Middle frontal gyrus (tissue), 1 donor: ENCODE measurements at regions not wholly inside any gene's neighbourhood (a gene's known extent, or its start where the extent isn't known, plus 50 kb on each side); places are given as distances from the start of the nearest gene placed in this dataset.
"Not testable (repeated sequence)": the region's sequence is repeated elsewhere in the genome, so short reads cannot be mapped to it uniquely, and the experiment has no call there.

Source experiments
- DNase-seq: peaks from one replicate; pipeline ENCODE4 v3.0.0-alpha.2; 2015; ENCODE audit warnings: low spot score; ENCODE audit errors: extremely low spot score

- no peak for DNase-seq
Observed at GRCh38 chr9:95585824-95586223, 69.1 kb upstream of the PTCH1 start.

GRCh38 chr9:95584176-95584575, 67.4 kb upstream of the PTCH1 start:
- no peak for DNase-seq

DNA sequence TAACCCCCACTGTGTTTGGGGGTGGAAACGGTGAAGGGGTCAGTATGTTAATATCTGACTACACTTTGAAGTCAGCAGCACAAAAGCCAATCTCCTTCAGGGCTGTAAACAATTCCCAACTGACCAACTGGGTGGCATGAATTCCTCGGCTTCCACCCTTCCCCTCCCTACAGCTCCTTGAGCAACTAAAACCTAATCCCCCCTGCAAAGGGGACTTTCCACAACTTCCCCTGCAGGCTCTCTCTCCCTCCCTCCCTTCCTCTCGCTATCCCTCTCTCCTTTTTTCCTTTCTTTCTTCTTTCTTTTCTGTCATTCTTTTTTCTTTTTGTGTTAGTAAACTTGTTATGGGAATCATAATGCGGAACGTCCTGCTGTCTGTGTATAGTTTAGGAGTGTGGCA, 65.1 kb upstream of the PTCH1 start:
- no peak for DNase-seq

GRCh38 chr9:95580812-95581761, 64.3 kb upstream of the PTCH1 start:
- DNase-seq = no peak

GRCh38 chr9:95574866-95575553, 58.2 kb upstream of the PTCH1 start:
- DNase-seq = no peak

- DNase-seq = no peak
Observed at GRCh38 chr9:95574176-95574575, 57.4 kb upstream of the PTCH1 start.

GRCh38 chr9:95573463-95573862, 56.7 kb upstream of the PTCH1 start:
- DNase-seq = no peak

DNA sequence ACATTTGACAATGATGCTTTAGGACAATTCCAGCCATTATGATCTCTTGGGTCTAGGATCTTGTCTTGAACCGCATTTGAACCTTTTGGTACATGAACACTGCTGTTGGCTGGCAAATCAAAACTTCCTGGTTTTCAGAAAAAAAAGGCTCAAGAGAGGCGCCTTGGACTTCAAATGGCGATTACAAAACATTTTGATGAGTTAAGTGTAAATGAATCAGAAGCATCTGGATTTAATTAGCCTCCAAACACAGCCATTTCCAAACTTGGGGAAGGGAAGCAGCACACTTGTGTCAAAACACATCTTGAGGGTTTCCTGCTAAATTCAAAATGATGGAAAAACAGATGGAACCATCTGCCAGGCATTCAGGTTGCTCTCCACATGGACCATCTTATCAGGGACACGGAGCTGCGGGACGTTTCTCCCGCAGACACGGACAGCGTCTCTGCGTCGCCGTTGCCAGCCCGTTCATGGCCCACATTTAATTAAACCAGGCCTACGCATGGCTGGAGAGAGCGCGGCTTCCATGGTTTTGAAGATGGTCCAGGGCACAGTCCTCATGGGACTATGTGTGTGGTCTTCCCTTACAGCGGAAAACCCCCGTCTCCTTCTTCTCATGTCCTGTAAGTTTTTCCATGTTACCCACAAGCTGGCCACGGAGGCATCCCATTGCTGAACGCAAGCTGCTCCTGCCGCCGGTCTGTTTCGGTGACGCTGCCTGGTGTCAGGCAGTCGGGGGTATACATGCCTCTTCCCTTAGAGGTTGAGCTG, 55.8 kb upstream of the PTCH1 start:
- no peak for DNase-seq

GRCh38 chr9:95570646-95571045, 53.9 kb upstream of the PTCH1 start:
- no peak for DNase-seq

DNA sequence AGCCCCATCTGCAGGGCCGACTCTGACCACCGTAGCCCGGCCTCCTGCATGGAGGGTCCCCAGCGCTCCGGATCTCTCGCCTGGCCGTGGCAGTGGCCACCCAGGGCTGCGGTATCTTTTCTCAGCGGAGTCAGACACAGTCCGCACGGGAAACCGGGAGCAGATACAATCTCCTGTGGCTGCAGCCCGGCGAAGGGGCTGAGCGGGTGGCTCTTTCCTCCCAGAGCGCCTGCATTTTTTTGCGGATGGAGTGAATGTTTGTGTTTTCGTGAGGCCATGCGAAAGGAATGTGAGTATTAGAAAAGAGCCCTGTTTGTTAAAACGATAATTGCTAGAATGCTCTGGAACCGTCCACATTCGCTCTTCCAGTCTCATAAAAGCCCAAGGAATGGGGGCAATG, 53.4 kb upstream of the PTCH1 start:
- DNase-seq = no peak

DNA sequence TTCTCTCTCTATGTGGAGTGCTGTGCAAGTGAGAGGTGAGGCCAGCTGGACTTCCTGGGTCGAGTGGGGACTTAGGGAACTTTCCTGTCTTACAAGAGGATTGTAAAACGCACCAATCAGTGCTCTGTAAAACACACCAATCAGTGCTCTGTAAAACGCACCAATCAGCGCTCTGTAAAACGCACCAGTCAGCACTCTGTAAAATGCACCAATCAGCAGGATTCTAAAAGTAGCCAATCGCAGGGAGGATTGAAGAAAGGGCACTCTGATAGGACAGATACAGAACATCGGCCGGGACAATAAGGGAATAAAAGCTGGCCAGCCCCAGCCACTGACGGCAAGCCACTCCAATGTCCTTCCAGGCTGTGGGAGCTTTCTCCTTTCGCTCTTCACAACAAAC, 52.0 kb upstream of the PTCH1 start:
- DNase-seq = not testable (repeated sequence)
